Heart left ventricle (tissue), 13 donors: ENCODE measurements at regions not wholly inside any gene's neighbourhood (a gene's known extent, or its start where the extent isn't known, plus 50 kb on each side); places are given as distances from the start of the nearest gene placed in this dataset.

Experiments
- POLR2A ChIP-seq, 2 donors: fragments of 450-650 bp; IDR thresholded peaks; one replicate each; pipeline ENCODE4 v1.6.1; 2017; ENCODE audit warnings: antibody characterized with exemption in 2 of 2, mild to moderate bottlenecking in 2 of 2, moderate library complexity in 2 of 2
- TF ChIP-seq, protein P1 (sequence below), 12 donors: fragments of 200-600 bp; sonication (generic) in 4 of 12; IDR thresholded peaks; one replicate each; pipeline versions ENCODE4 v1.5.0 to v1.8.0; 2018 to 2022; ENCODE audit warnings: antibody characterized with exemption in 12 of 12, mild to moderate bottlenecking in 5 of 12
- donor health status: ischemic (EF 13 %, LVEDD 7.1; RV severe dilation, severe dysfunction).
- donor health status: DM: no; HTN: yes; CAD: no.
- donor health status: DM: no; HTN: no; CAD: no.
- donor health status: ischemic (EF 25% LVEDD 6.9; RV normal size, moderate dysfunction).
- donor health status: ischemic (EF 25% LVEDD 5.7; RV mildly dilated, moderate dysfunction).
- donor health status: ischemic (EF 35%, LVEDD 5.7; RV mildly dilated, moderate dysfunction).
- donor health status: nonischemic (EF 11% LVEDD 7.7; RV severe dilation, severe dysfunction).
- donor health status: DM: yes; HTN: yes; CAD: no.
- donor health status: PGD.
- donor health status: ischemic (EF 29% LVEDD 5.4; RV normal size, mild dysfunction).
- donor health status: nonischemic (EF 23%, LVEDD 6.1; RV moderate dilation, normal function).

DNA sequence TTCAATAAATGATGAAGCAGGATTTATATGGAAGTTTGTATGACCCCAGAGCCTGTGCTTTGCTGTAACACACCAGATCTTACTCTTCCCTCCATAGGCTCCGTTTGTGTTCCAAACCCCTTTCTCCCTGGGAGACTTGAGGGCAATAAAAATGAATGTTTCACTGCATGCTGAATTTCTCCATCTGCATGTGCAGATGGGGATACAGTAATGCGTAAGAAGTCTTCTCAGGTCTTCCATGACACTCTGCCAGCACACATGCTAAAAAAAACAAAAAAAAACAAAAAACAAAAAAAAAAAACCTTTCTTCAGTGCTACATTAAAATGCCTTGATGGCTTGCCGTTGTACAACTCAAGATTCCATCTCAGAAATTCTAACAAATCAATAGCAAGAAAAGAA is 170.2 kb upstream of the ANKFN1 start:
- TF ChIP-seq, protein P1, sequence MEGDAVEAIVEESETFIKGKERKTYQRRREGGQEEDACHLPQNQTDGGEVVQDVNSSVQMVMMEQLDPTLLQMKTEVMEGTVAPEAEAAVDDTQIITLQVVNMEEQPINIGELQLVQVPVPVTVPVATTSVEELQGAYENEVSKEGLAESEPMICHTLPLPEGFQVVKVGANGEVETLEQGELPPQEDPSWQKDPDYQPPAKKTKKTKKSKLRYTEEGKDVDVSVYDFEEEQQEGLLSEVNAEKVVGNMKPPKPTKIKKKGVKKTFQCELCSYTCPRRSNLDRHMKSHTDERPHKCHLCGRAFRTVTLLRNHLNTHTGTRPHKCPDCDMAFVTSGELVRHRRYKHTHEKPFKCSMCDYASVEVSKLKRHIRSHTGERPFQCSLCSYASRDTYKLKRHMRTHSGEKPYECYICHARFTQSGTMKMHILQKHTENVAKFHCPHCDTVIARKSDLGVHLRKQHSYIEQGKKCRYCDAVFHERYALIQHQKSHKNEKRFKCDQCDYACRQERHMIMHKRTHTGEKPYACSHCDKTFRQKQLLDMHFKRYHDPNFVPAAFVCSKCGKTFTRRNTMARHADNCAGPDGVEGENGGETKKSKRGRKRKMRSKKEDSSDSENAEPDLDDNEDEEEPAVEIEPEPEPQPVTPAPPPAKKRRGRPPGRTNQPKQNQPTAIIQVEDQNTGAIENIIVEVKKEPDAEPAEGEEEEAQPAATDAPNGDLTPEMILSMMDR (IDR thresholded peaks at IDR 0.05): no peak
- no peak for TF ChIP-seq POLR2A (IDR thresholded peaks at IDR 0.05)
